ENCODE measurements at regions not wholly inside any gene's neighbourhood (a gene's known extent, or its start where the extent isn't known, plus 50 kb on each side); places are given as distances from the start of the nearest gene placed in this dataset.

DNA sequence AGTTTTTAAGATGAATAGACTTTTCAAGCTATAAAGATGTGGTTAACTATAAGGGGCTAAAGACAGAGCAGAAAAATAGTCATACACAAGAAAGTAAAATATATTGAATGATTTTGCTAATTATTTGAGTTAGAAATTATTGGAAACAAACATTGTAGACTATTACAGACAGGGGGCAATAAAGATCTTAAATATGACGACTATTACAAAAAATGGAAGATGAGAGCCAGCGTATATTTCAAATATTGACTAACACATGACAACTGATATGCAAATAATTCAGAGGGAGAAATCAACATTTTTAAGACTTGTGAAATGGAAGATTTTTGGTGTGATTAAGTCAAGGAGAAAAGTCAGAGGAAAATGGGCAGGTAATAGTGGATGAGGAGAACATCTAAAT lies 520.2 kb upstream of the NUDT12 start:
- TF ChIP-seq, protein P1, sequence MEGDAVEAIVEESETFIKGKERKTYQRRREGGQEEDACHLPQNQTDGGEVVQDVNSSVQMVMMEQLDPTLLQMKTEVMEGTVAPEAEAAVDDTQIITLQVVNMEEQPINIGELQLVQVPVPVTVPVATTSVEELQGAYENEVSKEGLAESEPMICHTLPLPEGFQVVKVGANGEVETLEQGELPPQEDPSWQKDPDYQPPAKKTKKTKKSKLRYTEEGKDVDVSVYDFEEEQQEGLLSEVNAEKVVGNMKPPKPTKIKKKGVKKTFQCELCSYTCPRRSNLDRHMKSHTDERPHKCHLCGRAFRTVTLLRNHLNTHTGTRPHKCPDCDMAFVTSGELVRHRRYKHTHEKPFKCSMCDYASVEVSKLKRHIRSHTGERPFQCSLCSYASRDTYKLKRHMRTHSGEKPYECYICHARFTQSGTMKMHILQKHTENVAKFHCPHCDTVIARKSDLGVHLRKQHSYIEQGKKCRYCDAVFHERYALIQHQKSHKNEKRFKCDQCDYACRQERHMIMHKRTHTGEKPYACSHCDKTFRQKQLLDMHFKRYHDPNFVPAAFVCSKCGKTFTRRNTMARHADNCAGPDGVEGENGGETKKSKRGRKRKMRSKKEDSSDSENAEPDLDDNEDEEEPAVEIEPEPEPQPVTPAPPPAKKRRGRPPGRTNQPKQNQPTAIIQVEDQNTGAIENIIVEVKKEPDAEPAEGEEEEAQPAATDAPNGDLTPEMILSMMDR (IDR thresholded peaks at IDR 0.05): no peak
- TF ChIP-seq POLR2A (IDR thresholded peaks at IDR 0.05): no peak
